ENCODE measurements at regions not wholly inside any gene's neighbourhood (a gene's known extent, or its start where the extent isn't known, plus 50 kb on each side); places are given as distances from the start of the nearest gene placed in this dataset.

GRCh38 chr10:110425684-110426293 lies 71.9 kb upstream of the DUSP5 start (continued):
- TF ChIP-seq ZSCAN29 (IDR thresholded peaks at IDR 0.05) (no peak), BACH1 (IDR thresholded peaks at IDR 0.05; ENCODE audit: borderline replicate concordance) (peak; percentile 90; the same call in 1 of the 2 replicates), TAF1 (IDR thresholded peaks at IDR 0.05; ENCODE audit: borderline replicate concordance, low read depth, low read length) (no peak), GATAD2B (conservative IDR thresholded peaks at IDR 0.05; ENCODE audit: low read depth) (peak; percentile 42; the same call in 1 of the 2 replicates), BCL11A (IDR thresholded peaks at IDR 0.05; ENCODE audit: low read depth, low read length) (peak; percentile 82), ZNF384 (IDR thresholded peaks at IDR 0.05; ENCODE audit: borderline replicate concordance, low read depth, low read length) (no peak), MYB (IDR thresholded peaks at IDR 0.05; ENCODE audit: borderline replicate concordance, low read depth, low read length) (no peak), IRF3 (IDR thresholded peaks at IDR 0.05) (no peak), SUPT20H (IDR thresholded peaks at IDR 0.05; ENCODE audit: borderline replicate concordance, control insufficient read depth, low read depth, low read length) (no peak), POLR2A (IDR thresholded peaks at IDR 0.05; ENCODE audit: low read depth, low read length) (no peak), MLLT1 (IDR thresholded peaks at IDR 0.05) (no peak), CHD2 (IDR thresholded peaks at IDR 0.05; ENCODE audit: borderline replicate concordance, low read depth, low read length) (peak; percentile 32; the same call in 1 of the 2 replicates), CBX3 (IDR thresholded peaks at IDR 0.05; ENCODE audit: borderline replicate concordance, low read depth) (no peak), SP1 (IDR thresholded peaks at IDR 0.05; ENCODE audit: low read depth, low read length) (no peak), KDM1A (IDR thresholded peaks at IDR 0.05; ENCODE audit: borderline replicate concordance) (no peak), TCF7 (IDR thresholded peaks at IDR 0.05; ENCODE audit: borderline replicate concordance) (no peak), SIN3A (IDR thresholded peaks at IDR 0.05; ENCODE audit: low read depth, low read length) (no peak)
- TF ChIP-seq, protein P1, sequence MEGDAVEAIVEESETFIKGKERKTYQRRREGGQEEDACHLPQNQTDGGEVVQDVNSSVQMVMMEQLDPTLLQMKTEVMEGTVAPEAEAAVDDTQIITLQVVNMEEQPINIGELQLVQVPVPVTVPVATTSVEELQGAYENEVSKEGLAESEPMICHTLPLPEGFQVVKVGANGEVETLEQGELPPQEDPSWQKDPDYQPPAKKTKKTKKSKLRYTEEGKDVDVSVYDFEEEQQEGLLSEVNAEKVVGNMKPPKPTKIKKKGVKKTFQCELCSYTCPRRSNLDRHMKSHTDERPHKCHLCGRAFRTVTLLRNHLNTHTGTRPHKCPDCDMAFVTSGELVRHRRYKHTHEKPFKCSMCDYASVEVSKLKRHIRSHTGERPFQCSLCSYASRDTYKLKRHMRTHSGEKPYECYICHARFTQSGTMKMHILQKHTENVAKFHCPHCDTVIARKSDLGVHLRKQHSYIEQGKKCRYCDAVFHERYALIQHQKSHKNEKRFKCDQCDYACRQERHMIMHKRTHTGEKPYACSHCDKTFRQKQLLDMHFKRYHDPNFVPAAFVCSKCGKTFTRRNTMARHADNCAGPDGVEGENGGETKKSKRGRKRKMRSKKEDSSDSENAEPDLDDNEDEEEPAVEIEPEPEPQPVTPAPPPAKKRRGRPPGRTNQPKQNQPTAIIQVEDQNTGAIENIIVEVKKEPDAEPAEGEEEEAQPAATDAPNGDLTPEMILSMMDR (IDR thresholded peaks at IDR 0.05 in 2 of 3, conservative IDR thresholded peaks at IDR 0.05 in 1 of 3; ENCODE audit: control insufficient read depth in 2 of 3, extremely low read depth in 1 of 3, insufficient read depth in 1 of 3, low read depth in 3 of 3, low read length in 3 of 3) = no peak
- TF ChIP-seq, protein P2, sequence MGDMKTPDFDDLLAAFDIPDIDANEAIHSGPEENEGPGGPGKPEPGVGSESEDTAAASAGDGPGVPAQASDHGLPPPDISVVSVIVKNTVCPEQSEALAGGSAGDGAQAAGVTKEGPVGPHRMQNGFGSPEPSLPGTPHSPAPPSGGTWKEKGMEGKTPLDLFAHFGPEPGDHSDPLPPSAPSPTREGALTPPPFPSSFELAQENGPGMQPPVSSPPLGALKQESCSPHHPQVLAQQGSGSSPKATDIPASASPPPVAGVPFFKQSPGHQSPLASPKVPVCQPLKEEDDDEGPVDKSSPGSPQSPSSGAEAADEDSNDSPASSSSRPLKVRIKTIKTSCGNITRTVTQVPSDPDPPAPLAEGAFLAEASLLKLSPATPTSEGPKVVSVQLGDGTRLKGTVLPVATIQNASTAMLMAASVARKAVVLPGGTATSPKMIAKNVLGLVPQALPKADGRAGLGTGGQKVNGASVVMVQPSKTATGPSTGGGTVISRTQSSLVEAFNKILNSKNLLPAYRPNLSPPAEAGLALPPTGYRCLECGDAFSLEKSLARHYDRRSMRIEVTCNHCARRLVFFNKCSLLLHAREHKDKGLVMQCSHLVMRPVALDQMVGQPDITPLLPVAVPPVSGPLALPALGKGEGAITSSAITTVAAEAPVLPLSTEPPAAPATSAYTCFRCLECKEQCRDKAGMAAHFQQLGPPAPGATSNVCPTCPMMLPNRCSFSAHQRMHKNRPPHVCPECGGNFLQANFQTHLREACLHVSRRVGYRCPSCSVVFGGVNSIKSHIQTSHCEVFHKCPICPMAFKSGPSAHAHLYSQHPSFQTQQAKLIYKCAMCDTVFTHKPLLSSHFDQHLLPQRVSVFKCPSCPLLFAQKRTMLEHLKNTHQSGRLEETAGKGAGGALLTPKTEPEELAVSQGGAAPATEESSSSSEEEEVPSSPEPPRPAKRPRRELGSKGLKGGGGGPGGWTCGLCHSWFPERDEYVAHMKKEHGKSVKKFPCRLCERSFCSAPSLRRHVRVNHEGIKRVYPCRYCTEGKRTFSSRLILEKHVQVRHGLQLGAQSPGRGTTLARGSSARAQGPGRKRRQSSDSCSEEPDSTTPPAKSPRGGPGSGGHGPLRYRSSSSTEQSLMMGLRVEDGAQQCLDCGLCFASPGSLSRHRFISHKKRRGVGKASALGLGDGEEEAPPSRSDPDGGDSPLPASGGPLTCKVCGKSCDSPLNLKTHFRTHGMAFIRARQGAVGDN (IDR thresholded peaks at IDR 0.05) = peak; percentile 99
